ENCODE measurements at regions not wholly inside any gene's neighbourhood (a gene's known extent, or its start where the extent isn't known, plus 50 kb on each side); places are given as distances from the start of the nearest gene placed in this dataset.

- DNase-seq = no peak
Measured at GRCh38 chr9:134987906-134988700, 70.4 kb upstream of the FCN1 start.

- no peak for DNase-seq
Measured at GRCh38 chr9:134988706-134989105, 71.0 kb upstream of the FCN1 start.

GRCh38 chr9:134989206-134990065, 71.7 kb upstream of the FCN1 start:
- DNase-seq = no peak

- DNase-seq = no peak
Measured at GRCh38 chr9:134991808-134992754, 74.4 kb upstream of the FCN1 start.

GRCh38 chr9:134992755-134993124, 75.0 kb upstream of the FCN1 start:
- no peak for DNase-seq

GRCh38 chr9:134993416-134993815, 75.7 kb upstream of the FCN1 start:
- no peak for DNase-seq

- DNase-seq = no peak
Measured at GRCh38 chr9:134993996-134994720, 76.4 kb upstream of the FCN1 start.

- no peak for DNase-seq
Measured at GRCh38 chr9:134994926-134995791, 77.4 kb upstream of the FCN1 start.

GRCh38 chr9:134995792-134996120, 78.0 kb upstream of the FCN1 start:
- DNase-seq = no peak

- DNase-seq = no peak
Measured at GRCh38 chr9:134996591-134997530, 79.1 kb upstream of the FCN1 start.

- no peak for DNase-seq
Measured at GRCh38 chr9:135000647-135001245, 83.0 kb upstream of the FCN1 start.

GRCh38 chr9:135001526-135001925, 83.8 kb upstream of the FCN1 start:
- DNase-seq = no peak

GRCh38 chr9:135002336-135002735, 84.6 kb upstream of the FCN1 start:
- DNase-seq = no peak

GRCh38 chr9:135002802-135003201, 84.7 kb upstream of the OLFM1 start:
- no peak for DNase-seq

- no peak for DNase-seq
Measured at GRCh38 chr9:135004772-135005171, 82.7 kb upstream of the OLFM1 start.

- no peak for DNase-seq
Measured at GRCh38 chr9:135006911-135007570, 80.4 kb upstream of the OLFM1 start.

- no peak for DNase-seq
Measured at GRCh38 chr9:135007601-135008000, 79.9 kb upstream of the OLFM1 start.

GRCh38 chr9:135008416-135008815, 79.1 kb upstream of the OLFM1 start:
- DNase-seq = no peak

GRCh38 chr9:135009051-135009560, 78.4 kb upstream of the OLFM1 start:
- DNase-seq = no peak
